ENCODE measurements at regions not wholly inside any gene's neighbourhood (a gene's known extent, or its start where the extent isn't known, plus 50 kb on each side); places are given as distances from the start of the nearest gene placed in this dataset.

DNA sequence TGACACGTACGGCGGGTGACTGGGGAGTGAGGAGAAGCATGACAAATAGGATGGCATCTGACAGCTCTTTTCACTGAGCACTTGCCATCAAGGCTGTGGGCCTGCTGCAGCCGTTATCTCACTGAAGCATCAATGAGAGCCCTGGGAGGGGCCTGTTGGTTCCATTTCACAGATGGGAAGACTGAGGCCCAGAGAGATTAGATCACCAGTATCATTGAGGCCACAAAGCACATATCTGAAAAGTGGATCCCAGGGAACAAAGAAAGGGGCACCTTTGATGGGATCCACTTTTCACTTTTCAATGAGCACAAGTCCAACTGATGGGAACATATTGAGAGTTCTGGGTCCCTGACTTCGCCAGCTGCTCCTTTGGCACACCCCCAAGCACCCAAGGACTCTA lies 144.4 kb upstream of the LHX1 start:
- ChIA-PET CTCF (no interaction called here), RAD21 (ENCODE audit: low non-redundant PET in 1 of 2, low total read pairs in 2 of 2, uncharacterized antibody in 2 of 2, unreplicated experiment in 2 of 2) (no interaction called here), POLR2A (no interaction called here)
- DNase-seq (ENCODE audit: low read depth, low spot score) (no peak), ATAC-seq (no peak)
- Histone ChIP-seq H3K4me3 (replicated peaks in 1 of 2; ENCODE audit: low read depth in 1 of 2, low read length in 2 of 2) (no peak overlapping the region), H3K79me2 (ENCODE audit: insufficient read depth, low read length) (no peaks in the 10 kb centered on the region), H2AFZ (ENCODE audit: low read depth, low read length, poor library complexity, severe bottlenecking) (no peak overlapping the region), H3K36me3 (ENCODE audit: control insufficient read depth in 1 of 2, insufficient read depth in 2 of 2, low read length in 2 of 2) (no peaks in the 10 kb centered on the region), H3K9me2 (ENCODE audit: insufficient read depth) (no peaks in the 10 kb centered on the region), H4K20me1 (ENCODE audit: insufficient read depth) (no peaks in the 10 kb centered on the region), H3K4me1 (ENCODE audit: control insufficient read depth in 1 of 2, insufficient read depth in 2 of 2, low read length in 2 of 2) (no peaks in the 10 kb centered on the region), H3K9ac (ENCODE audit: low read length) (no peak overlapping the region), H3K27ac (ENCODE audit: low read depth, low read length) (no peak overlapping the region), H3K4me2 (ENCODE audit: low read length) (no peak overlapping the region), H3K27me3 (ENCODE audit: insufficient read depth, low read length) (peaks cover 11% of the 10 kb centered on the region; the same call in 1 of the 2 replicates), H3K9me3 (ENCODE audit: control insufficient read depth in 1 of 2, insufficient read depth in 1 of 2, low read depth in 1 of 2, low read length in 2 of 2) (no peaks in the 10 kb centered on the region)
- BruUV-seq (replicated peaks): no TSS peak
- TF ChIP-seq, protein P1, sequence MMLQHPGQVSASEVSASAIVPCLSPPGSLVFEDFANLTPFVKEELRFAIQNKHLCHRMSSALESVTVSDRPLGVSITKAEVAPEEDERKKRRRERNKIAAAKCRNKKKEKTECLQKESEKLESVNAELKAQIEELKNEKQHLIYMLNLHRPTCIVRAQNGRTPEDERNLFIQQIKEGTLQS (IDR thresholded peaks at IDR 0.05): no peak
- TF ChIP-seq CEBPB (IDR thresholded peaks at IDR 0.05; ENCODE audit: low read depth) (no peak), YY1 (IDR thresholded peaks at IDR 0.05; ENCODE audit: extremely low read depth, insufficient replicate concordance, low read depth, low read length) (no peak), ELF1 (IDR thresholded peaks at IDR 0.05; ENCODE audit: borderline replicate concordance, low read depth) (no peak), EZH2phosphoT487 (IDR thresholded peaks at IDR 0.05; ENCODE audit: borderline replicate concordance) (no peak), SP1 (IDR thresholded peaks at IDR 0.05; ENCODE audit: low read depth) (no peak), CBX3 (IDR thresholded peaks at IDR 0.05; ENCODE audit: low read depth) (no peak), TCF7L2 (IDR thresholded peaks at IDR 0.05; ENCODE audit: borderline replicate concordance, extremely low read depth, insufficient read depth, insufficient read length) (no peak), EGR1 (IDR thresholded peaks at IDR 0.05; ENCODE audit: low read depth) (no peak), RAD21 (IDR thresholded peaks at IDR 0.05; ENCODE audit: low read depth) (no peak), SIN3A (IDR thresholded peaks at IDR 0.05; ENCODE audit: low read depth) (no peak), POLR2AphosphoS5 (IDR thresholded peaks at IDR 0.05; ENCODE audit: low read depth, low read length) (no peak), POLR2A (IDR thresholded peaks at IDR 0.05; ENCODE audit: borderline replicate concordance, extremely low read depth, insufficient read depth, insufficient read length) (no peak)
- TF ChIP-seq, protein P2, sequence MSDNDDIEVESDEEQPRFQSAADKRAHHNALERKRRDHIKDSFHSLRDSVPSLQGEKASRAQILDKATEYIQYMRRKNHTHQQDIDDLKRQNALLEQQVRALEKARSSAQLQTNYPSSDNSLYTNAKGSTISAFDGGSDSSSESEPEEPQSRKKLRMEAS (IDR thresholded peaks at IDR 0.05): no peak
- TF ChIP-seq, protein P3, sequence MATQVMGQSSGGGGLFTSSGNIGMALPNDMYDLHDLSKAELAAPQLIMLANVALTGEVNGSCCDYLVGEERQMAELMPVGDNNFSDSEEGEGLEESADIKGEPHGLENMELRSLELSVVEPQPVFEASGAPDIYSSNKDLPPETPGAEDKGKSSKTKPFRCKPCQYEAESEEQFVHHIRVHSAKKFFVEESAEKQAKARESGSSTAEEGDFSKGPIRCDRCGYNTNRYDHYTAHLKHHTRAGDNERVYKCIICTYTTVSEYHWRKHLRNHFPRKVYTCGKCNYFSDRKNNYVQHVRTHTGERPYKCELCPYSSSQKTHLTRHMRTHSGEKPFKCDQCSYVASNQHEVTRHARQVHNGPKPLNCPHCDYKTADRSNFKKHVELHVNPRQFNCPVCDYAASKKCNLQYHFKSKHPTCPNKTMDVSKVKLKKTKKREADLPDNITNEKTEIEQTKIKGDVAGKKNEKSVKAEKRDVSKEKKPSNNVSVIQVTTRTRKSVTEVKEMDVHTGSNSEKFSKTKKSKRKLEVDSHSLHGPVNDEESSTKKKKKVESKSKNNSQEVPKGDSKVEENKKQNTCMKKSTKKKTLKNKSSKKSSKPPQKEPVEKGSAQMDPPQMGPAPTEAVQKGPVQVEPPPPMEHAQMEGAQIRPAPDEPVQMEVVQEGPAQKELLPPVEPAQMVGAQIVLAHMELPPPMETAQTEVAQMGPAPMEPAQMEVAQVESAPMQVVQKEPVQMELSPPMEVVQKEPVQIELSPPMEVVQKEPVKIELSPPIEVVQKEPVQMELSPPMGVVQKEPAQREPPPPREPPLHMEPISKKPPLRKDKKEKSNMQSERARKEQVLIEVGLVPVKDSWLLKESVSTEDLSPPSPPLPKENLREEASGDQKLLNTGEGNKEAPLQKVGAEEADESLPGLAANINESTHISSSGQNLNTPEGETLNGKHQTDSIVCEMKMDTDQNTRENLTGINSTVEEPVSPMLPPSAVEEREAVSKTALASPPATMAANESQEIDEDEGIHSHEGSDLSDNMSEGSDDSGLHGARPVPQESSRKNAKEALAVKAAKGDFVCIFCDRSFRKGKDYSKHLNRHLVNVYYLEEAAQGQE (IDR thresholded peaks at IDR 0.05; ENCODE audit: low read depth): no peak
- TF ChIP-seq, protein P4, sequence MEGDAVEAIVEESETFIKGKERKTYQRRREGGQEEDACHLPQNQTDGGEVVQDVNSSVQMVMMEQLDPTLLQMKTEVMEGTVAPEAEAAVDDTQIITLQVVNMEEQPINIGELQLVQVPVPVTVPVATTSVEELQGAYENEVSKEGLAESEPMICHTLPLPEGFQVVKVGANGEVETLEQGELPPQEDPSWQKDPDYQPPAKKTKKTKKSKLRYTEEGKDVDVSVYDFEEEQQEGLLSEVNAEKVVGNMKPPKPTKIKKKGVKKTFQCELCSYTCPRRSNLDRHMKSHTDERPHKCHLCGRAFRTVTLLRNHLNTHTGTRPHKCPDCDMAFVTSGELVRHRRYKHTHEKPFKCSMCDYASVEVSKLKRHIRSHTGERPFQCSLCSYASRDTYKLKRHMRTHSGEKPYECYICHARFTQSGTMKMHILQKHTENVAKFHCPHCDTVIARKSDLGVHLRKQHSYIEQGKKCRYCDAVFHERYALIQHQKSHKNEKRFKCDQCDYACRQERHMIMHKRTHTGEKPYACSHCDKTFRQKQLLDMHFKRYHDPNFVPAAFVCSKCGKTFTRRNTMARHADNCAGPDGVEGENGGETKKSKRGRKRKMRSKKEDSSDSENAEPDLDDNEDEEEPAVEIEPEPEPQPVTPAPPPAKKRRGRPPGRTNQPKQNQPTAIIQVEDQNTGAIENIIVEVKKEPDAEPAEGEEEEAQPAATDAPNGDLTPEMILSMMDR (IDR thresholded peaks at IDR 0.05 in 2 of 3, conservative IDR thresholded peaks at IDR 0.05 in 1 of 3; ENCODE audit: borderline replicate concordance in 1 of 3, insufficient read depth in 1 of 3, low read depth in 2 of 3, low read length in 2 of 3): no peak
- intact Hi-C loops (cut with micrococcal nuclease): no loop called here
